Caki2 (cell line): ENCODE measurements at regions not wholly inside any gene's neighbourhood (a gene's known extent, or its start where the extent isn't known, plus 50 kb on each side); places are given as distances from the start of the nearest gene placed in this dataset.

Experiments used
- DNase-seq: peaks from one replicate; pipeline ENCODE4 v3.0.0-alpha.2; 2015; ENCODE audit warnings: low read depth
- in situ Hi-C: cut with HindIII; loops from 2 replicates; pipeline ENCODE4 v1.10.0; 2016; ENCODE audit warnings: low sequenced_read_pairs, low pct_unique_long_range_greater_than_20kb, mixed read lengths

DNA sequence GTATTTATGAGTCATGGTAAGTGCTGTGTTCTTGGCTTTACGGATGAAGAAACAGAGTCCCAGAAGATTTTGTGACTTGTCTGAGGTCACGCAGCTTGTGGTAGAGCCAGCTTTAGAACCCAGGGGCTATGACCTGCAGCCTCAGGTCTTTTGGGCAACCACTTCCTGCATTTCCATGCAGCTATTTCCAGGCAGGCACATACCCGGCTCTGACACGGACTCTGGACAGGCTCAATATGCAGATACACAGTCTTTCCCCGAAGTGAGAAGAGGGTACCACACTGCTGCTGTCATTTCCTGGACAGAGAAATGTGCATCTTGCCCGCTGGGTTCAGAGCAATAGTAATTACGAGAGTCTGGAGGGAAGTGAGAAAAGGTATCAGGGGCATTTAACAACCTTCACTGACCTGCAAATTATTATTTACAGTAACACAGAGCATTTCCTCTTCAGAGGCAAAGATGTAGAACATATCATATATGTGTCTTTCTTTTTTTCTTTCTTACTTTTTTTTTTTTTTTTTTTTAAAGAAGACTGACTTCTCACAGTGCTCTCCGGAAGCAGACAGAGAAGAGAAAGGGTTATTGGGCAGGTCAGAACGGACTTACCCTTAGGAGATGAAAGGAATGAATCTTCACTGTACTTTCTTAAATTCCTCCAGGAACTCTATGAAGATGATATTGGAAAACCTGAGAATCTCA lies 185.1 kb downstream of the CLIC5 start:
- DNase-seq: no peak
- in situ Hi-C loops: no loop called here

DNA sequence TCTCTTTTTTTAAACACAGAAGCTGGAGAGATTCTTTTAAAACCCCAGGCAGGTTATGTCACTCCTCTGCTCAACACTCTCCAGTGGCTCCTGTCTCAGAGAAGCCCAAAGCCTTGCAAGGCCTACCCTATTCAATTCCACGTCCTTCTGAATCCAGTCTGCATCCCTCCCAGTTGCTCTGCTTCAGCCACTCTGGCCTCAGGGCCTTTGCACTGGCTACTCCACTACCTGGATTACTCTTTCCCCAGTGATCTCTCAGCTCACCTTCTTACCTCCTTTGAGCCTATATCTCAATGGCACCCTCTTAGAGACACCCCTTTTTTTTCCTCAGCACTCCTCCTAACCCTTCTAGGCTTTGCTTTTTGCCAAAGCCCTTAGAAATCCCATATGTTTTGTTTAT lies 185.8 kb downstream of the CLIC5 start:
- DNase-seq: no peak
- in situ Hi-C loops: no loop called here

DNA sequence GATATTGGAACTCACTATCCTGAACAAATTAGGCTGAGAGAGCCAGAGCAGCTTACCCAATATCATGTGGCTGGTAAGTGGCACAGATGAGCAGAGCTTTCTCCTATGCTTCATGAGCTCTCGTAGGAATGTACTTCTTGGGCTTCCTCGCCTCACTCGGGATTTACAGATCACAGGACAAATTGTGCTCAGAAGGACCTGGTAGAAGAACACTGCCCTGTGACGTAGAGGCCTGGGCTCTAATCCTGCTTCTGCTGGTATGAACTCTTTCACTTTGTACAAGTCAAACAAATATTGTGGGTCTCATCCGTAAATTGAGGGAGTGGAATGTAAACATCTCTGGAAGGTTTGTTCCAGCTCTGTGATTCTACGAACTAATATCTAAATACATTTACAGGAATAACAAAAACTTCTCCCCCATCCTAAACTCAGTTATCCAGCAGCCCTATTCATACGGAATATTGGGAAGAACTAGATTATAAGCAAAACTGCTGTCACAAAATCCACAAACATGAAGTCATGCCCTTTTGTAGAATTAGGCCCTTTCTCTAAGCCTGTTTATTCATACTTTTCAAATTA lies 187.6 kb downstream of the CLIC5 start:
- no peak for DNase-seq
- in situ Hi-C loops: no loop called here

DNA sequence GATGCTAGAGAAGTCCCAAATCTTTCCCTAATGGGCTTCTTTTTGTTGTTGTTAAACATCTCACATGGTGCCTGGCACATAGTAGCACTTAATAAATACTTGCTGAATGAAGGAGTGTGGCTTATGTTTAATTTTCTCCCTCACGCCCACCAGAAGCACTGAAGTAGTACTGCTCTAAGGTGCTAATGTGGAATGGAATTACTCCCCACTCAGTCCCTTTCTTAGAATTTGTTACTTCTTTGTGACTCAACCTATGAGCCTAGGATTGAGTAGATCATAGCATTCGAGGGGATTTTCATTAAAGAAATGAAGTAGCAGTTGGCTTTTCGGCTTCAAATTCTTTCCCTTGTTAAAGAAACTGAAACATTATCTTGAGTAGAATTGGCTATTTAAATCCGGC lies 192.8 kb downstream of the CLIC5 start:
- in situ Hi-C loops: no loop called here
- no peak for DNase-seq

DNA sequence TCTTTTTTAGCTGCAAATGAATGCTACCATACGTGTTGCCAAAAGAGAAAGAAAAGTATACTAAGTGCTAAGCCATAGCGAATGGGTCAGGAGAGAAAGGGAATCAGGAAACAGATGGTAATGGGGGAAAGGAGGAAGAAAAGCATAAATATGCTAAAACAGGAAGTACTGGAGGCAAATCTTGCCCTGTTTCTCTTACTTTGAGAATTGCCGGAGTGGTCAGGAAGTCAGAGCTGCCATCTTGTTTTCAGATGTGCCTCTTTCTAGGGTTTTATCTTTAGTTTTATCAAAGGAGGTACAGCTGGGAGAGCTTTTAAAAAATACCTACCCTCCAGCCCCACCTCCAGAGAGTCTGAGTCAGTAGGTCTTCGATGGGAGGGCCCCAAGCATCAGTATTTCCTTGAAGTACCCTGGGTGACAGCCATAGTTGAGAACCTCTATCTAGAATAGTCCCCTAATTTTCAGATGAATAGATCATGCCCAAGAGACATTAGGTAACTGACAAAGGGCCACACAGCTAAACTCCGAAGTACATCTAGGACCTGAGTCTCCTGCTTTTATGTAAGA lies 193.3 kb downstream of the CLIC5 start:
- in situ Hi-C loops: no loop called here
- no peak for DNase-seq

DNA sequence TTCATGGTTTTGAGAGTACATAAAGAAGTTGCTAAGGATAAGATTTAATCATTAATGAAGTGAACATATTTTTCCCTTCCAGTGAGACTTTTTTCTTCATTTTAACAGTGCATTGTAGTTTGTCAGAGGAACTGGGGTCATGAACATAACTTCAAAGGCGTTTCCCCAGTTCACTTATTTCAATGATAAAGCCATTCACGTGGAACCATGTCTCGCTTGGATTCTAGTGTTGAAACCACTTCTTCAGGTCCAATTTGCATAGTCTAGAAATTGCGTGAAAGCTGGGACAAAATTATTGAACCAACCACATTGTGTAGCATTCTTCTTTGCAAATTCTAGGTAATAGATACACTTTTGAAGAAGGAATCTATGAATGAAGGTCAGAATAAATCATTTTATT lies 197.0 kb downstream of the CLIC5 start:
- no peak for DNase-seq
- in situ Hi-C loops: no loop called here

DNA sequence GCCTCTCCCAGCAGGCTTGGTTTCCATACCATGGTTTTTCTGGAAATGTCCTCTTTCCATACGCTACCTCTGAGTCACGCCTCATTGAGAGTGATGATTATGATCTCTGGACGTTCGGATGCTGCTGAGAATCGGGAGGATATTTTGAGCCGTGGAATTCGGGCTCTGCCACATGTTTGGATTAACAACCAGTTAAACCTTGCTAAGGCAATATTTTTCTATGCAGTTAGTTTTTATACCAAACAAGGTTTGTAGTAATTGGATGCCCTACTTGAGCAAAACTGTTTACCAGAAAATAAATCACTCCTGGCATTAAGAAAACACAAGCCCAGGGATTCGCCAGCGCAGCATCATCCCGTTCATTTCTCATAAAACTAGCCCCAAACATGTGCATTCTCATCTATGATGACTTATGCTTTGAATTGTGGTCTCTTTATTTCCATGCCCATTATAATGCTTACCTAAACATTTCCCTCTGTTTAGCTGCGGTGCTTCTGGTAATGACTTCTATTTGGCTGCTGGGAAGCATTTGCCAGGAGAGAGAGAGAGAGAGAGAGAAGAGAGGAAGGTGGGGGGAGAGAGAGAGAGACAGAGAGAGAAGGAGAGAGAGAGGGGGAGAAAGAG lies 198.9 kb downstream of the CLIC5 start:
- in situ Hi-C loops: no loop called here
- no peak for DNase-seq

DNA sequence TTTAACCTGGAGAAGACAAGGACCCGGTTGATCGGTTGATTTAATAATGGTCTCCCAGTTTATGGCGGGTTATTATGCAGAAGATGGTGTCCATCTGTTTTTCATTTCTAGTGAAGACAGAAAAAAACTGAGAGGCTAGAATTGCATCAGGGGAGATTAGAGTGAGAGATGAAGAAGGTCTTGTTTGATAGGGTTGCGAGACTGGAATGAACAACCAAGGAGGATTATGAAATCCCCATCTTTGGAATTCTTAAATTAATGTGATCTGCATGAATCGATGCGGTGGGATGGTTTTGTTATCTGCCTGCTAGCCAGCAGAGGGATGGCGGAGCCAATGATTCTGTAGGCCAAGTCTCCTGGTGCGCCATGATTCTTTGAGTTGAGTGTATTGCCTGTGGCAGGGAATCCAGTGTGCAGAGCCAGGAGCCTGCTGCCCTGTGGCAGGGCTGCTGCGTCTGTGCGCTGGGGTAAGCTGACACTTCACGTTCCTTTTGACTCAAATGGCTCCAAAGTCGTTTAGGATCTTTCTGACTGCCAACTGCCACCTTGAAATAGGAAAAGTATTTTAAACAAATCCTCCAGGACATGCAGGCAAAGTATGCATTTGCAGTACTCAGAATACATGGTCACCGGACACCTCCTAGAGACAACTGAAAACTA lies 200.1 kb downstream of the CLIC5 start:
- no peak for DNase-seq
- in situ Hi-C loops: no loop called here

DNA sequence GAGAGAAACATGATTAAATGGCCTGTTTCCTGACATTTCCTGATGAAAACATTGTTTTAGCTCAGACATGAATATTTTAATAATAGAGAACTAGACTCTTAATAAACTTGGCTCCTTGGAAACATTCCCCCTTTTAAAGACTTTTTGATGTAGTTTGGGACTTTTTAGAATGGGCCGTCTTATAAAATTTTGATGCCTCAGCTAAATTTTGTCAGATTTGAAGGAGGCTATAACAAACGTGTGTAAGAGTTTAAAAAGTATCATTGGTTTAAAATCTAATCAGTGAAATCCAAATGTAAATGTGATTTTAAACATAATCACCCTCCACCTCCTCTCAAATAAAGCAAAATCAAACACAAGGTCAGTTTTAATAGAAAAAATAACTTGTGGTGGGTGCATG lies 200.9 kb downstream of the CLIC5 start:
- no peak for DNase-seq
- in situ Hi-C loops: no loop called here

DNA sequence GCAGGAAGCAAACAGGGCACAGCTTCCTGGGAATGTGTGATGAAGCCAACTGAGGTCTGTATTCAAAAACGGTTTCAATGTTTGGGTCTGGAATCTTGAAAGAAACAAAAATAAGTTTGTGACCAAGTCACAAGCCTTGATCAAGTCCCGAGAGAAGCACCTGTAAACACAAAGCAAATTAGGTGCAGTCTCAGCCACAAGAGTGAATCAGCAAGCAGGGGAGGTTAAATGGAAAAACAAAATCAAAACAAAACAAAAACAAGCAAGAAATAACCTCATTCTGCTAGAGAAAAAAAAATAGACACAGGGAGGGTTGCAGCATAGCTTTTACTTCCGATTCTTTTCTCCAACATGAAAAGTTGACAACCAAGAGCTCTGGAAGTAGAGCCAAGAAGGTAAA lies 201.7 kb downstream of the CLIC5 start:
- in situ Hi-C loops: no loop called here
- no peak for DNase-seq

DNA sequence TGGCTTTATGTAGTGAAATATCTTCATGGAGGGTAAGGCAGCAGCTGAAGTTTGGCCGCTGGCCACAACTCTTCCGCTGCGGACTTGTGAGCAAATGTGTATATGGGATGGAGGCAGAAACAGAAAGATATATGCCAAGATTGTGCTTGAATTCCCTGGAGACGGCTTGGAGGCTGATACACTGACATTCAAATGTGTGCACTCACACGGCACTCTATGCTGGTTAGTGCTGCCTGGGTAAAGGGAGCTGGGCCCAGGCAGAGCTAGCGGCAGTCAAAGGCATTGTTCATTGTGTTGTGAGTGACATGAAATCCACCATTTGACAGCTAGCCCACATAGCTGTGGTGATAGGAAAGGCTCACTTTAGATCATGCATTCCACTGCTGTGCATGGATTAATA lies 202.7 kb downstream of the CLIC5 start:
- no peak for DNase-seq
- in situ Hi-C loops: no loop called here

DNA sequence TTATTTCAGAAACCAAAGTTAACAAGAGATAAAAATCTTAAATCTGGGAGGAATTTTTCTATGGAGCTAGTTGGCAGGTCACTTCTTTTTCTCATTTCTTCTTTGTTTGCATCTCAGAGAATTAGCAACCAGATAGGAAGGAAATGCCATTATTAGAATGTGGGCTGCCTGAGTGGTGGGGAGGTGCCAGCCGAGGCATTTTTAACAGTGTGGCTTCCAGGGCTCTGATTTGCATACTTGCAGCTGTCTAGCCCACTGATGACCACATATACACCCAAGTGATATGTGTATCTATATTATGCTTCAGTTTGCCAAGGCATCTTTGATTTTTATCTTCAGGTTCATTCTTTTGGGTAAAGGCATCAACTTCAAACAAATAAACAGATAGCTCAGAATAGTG lies 206.7 kb downstream of the CLIC5 start:
- DNase-seq: no peak
- in situ Hi-C loops: no loop called here

DNA sequence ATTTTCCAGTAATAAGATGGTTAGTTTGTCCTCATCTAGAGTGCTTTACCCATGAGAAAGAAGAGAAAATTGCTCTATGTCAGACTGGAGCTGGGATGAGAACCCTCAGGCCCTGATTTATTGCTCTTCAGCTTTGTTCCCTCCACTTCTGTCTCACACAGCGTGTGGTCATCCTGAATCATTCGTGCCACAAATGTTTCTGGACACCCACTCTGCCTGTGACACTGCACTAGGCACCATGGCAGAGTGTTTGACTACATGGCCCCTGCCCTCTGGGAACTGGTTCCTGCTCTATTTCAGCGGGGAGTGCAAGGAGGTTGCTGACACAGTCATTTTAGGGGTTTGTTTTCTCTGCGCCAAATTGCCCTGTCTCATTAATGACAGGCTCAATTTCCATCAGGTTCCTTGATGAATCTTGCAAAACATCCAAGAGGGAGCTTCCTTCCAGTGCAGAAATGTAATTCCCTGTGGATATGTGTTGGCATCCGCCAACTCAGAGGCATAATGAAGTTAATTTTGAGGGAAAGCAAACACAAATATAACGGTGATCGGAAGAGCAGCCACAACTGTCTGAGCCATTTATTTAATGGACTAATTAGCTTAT lies 207.5 kb downstream of the CLIC5 start:
- in situ Hi-C loops: no loop called here
- DNase-seq: no peak

DNA sequence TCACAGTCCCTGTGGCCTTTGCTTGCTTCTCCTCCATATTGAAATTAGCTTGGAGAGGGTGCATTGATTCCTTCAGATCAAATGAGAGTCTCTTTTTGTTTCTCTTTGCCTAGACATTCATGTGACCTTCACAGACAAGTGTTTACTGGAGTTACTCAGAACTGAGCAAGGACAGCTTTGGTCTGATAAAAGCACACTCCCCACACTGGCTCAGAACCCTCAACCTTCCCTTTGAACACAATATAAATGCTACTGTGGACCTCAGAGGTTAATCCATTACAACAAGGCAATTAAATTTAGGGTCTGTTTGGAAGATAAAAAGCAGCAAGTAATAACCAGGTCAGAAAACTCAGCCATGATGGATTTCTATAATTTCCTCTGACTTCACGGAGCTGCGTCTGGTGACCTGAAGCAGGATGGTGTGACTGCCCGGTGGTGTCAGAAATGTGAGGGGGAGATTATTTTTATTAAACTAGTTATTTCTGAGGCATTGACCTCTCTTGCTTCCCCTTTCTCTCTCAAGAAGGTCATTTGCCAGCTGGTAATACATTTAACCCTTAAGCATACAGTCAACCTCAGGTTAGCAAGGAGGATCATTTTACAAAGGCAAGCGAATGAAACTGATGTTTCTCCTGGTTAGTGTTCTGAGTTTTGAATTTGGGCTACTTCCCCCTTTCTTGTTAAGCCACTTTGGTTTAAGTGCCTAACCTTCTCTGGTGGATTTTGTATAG lies 208.2 kb downstream of the CLIC5 start:
- DNase-seq: no peak
- in situ Hi-C loops: no loop called here

DNA sequence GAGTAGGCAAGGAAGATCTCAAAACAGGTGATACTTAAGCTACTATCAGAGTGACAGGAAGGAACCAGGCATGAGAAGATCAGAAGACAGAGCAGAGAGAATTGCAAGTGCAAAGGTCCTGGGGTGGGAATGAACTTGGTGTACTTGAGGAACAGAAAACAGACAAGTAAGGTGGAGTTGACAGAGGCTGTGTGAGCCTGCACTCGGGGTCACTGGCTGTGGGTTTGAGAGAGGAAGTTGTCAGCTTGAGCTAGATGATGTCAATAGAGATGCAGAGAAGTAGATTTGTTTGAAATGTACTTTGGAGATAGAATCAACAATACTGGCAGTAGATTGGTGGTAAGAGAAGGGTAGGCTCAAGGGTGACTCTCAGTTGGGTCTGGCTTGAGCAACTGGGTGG lies 209.5 kb downstream of the CLIC5 start:
- in situ Hi-C loops: no loop called here
- DNase-seq: no peak

DNA sequence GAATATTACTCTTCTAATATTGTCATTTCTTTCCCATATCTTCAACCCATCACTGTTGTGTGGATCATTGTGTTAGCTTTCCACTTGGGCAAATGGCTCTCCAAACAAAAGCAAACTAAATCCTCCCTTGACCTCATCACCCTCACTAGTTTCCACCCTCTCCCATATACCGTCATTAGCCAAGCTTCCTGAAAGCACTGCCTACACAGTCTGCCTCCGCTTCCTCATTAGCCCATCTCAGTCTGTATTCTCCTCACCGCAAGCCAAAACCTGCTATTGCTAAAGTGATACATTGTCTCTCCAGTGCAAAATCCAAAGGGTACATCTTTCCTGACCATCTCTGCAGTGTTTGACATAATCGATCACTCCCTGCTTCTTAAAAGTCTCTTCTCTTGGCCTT lies 212.6 kb downstream of the CLIC5 start:
- no peak for DNase-seq
- in situ Hi-C loops: no loop called here

DNA sequence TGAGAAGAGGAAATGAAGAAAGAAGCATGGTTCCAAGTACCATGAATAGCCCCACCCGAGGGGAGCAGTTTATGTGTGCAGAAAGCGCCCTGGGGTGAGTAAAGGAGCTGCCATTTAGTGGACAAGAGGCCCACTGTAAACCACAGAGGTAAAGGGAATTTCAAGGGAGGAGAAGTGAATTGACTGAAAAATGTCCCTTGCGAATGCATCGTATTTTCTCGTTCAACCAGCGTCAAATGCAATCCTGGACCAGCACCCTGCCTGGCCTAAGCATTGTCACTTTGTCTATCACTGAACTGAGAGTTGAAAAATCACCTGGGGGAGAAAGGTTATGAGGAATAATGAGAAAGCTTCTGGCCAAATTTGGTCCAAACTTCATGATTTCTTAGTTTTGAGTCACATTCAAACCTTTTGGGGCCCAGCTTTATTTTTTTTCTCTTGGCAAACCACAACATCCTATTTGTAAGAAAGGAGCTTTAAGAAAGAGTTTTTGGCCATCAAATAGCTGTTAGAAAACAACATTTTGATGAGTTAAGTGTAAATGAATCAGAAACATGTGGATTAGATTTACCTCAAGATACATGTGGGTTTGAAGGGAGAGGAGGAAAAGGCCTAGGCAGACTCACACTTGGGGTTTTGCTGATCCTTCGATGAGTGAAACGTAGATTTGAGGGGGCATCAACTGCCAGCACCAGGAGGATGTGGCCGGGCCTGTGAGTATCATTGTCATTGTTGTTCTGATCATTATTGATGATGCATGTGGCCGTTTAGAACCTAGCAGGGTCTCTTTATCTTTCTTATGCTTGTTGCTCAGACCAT lies 214.0 kb downstream of the CLIC5 start:
- no peak for DNase-seq
- in situ Hi-C loops: no loop called here
